ENCODE measurements at regions not wholly inside any gene's neighbourhood (a gene's known extent, or its start where the extent isn't known, plus 50 kb on each side); places are given as distances from the start of the nearest gene placed in this dataset.

DNA sequence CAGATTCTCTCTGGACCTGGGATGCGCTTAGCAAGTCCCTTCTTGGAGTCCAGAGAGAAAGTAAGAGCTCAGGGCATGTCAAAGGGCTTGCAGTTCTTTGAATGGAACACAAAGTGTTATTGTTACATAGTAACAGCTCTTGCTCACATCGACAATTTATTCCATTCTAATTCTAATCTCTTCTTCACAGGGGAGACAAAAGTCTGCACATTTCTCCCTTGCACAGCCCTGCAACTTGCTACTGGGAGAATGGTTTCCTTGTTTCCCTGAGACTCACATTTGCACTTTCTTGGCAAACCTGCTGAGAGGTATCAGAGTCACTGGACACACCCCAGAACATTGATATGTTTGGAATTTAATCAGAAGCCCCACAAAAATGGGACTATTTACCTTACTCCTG is 209.9 kb upstream of the IGF1 start:
- H3K4me3 ChIP-seq, result no peak overlapping the region
- WGBS (ENCODE audit: missing lambda C conversion rate), result 80% methylated on average over 2 of the region's 2 CpGs
- CTCF ChIA-PET, result interaction anchor here (0.5 kb wide), 1 partner anchor 36 kb away, joined by 3 read pairs; no protein-coding TSS in a partner anchor
- DNase-seq (ENCODE audit: low read depth in 1 of 2, low spot score in 1 of 2) (no peak), ATAC-seq (no peak), FAIRE-seq (no peak)
- H3K4me1 ChIP-seq, result peaks cover 6% of the 10 kb centered on the region; the same call in 1 of the 3 replicates
- H3K27ac ChIP-seq, result no peak overlapping the region
- H3K9me3 ChIP-seq, result no peaks in the 10 kb centered on the region
- no peak for TF ChIP-seq CHD2 (IDR thresholded peaks at IDR 0.05; ENCODE audit: low read length, partially characterized antibody)
- no peak for TF ChIP-seq TFCP2L1 (CRISPR knock-in tag; IDR thresholded peaks at IDR 0.05)
- no peak for TF ChIP-seq CEBPB (IDR thresholded peaks at IDR 0.05)
- TF ChIP-seq ZNF302 (CRISPR knock-in tag; IDR thresholded peaks at IDR 0.05), result no peak
- TF ChIP-seq JUN (IDR thresholded peaks at IDR 0.05), result no peak
- TF ChIP-seq FOSL2 (IDR thresholded peaks at IDR 0.05), result no peak
- no peak for TF ChIP-seq FOSL2 (CRISPR knock-in tag; IDR thresholded peaks at IDR 0.05)
- TF ChIP-seq CHD4 (IDR thresholded peaks at IDR 0.05; ENCODE audit: borderline replicate concordance), result no peak
- no peak for TF ChIP-seq FOSB (CRISPR knock-in tag; IDR thresholded peaks at IDR 0.05)
- POLR2A ChIA-PET, result no interaction called here
- 0 out of 3 replicates have a peak overlapping the region, but pooled peaks have one; percentile 4 for H3K4me2 ChIP-seq

DNA sequence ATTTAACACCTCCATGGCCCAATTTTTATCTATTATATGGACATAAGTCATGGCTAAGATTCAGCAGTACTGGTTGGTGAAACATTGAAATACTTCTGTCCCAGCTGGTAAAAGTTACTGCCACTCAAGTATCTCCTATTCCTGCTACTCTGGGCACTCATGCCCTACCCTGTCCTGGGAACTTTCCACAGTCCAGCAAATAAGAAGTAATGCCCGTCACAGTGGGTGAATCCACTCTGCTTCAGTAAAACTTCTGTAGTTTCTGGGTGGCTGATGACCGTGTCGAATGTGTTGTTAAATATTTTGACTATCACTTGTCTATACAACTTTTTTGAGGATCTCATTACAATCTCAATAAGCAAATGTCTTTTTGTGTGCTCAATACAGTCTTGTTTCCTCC is 209.3 kb upstream of the IGF1 start:
- WGBS (ENCODE audit: missing lambda C conversion rate), result 73% methylated on average over 3 of the region's 3 CpGs

GRCh38 chr12:102687523-102687922 is 207.2 kb upstream of the IGF1 start:
- FAIRE-seq, result no peak
- no peaks in the 10 kb centered on the region for H3K9me3 ChIP-seq
- no peak overlapping the region for H3K4me2 ChIP-seq
- ChIA-PET CTCF (no interaction called here), POLR2A (no interaction called here)
- no peak overlapping the region for H3K27ac ChIP-seq
- DNase-seq (ENCODE audit: low read depth in 1 of 2, low spot score in 1 of 2), result no peak
- no peak for ATAC-seq
- WGBS (ENCODE audit: missing lambda C conversion rate), result 67% methylated on average over 1 of the region's 1 CpG
- TF ChIP-seq NPAS2 (CRISPR knock-in tag; IDR thresholded peaks at IDR 0.05; ENCODE audit: borderline replicate concordance) (no peak), BHLHE40 (IDR thresholded peaks at IDR 0.05; ENCODE audit: low read depth, low read length) (no peak), RNF2 (IDR thresholded peaks at IDR 0.05; ENCODE audit: borderline replicate concordance, low read depth) (no peak), HOXB5 (CRISPR knock-in tag; IDR thresholded peaks at IDR 0.05) (no peak)
- peaks cover 6% of the 10 kb centered on the region; the same call in 1 of the 3 replicates for H3K4me1 ChIP-seq
- no peak overlapping the region for H3K4me3 ChIP-seq

More for the DNA sequence above, 209.3 kb upstream of the IGF1 start:
- no peak for DNase-seq (ENCODE audit: low read depth in 1 of 2, low spot score in 1 of 2)
- Histone ChIP-seq H3K4me2 (no peak overlapping the region), H3K4me1 (peaks cover 6% of the 10 kb centered on the region; the same call in 1 of the 3 replicates), H3K4me3 (no peak overlapping the region), H3K9me3 (no peaks in the 10 kb centered on the region), H3K27ac (no peak overlapping the region)
- ATAC-seq, result no peak
- no peak for FAIRE-seq
- ChIA-PET CTCF (no interaction called here), POLR2A (no interaction called here)
- no peak for TF ChIP-seq BHLHE40 (IDR thresholded peaks at IDR 0.05; ENCODE audit: low read depth, low read length)
- TF ChIP-seq, protein P1, sequence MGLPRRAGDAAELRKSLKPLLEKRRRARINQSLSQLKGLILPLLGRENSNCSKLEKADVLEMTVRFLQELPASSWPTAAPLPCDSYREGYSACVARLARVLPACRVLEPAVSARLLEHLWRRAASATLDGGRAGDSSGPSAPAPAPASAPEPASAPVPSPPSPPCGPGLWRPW (IDR thresholded peaks at IDR 0.05), result no peak
- TF ChIP-seq POLR2AphosphoS2 (conservative IDR thresholded peaks at IDR 0.05; ENCODE audit: low read length), result no peak
- TF ChIP-seq POLR2A (IDR thresholded peaks at IDR 0.05; ENCODE audit: low read length), result no peak
- TF ChIP-seq GATA3 (IDR thresholded peaks at IDR 0.05; ENCODE audit: borderline replicate concordance), result no peak
- TF ChIP-seq E2F6 (IDR thresholded peaks at IDR 0.05; ENCODE audit: borderline replicate concordance, low read depth), result no peak

GRCh38 chr12:102685841-102686240 is 205.5 kb upstream of the IGF1 start:
- FAIRE-seq (no peak), ATAC-seq (no peak), DNase-seq (ENCODE audit: low read depth in 1 of 2, low spot score in 1 of 2) (no peak)
- Histone ChIP-seq H3K4me1 (peaks cover 6% of the 10 kb centered on the region; the same call in 1 of the 3 replicates), H3K9me3 (no peaks in the 10 kb centered on the region), H3K4me2 (no peak overlapping the region), H3K4me3 (no peak overlapping the region), H3K27ac (no peak overlapping the region)
- ChIA-PET POLR2A (no interaction called here), CTCF (interaction anchor here (1.1 kb wide), 1 partner anchor 9 kb away, joined by 3 read pairs; no protein-coding TSS in a partner anchor)
- 76% methylated on average over 4 of the region's 4 CpGs for WGBS (ENCODE audit: missing lambda C conversion rate)
- no peak for TF ChIP-seq E2F6 (IDR thresholded peaks at IDR 0.05; ENCODE audit: borderline replicate concordance, low read depth)
- no peak for TF ChIP-seq FOXS1 (CRISPR knock-in tag; IDR thresholded peaks at IDR 0.05)
- no peak for TF ChIP-seq MAFK (IDR thresholded peaks at IDR 0.05; ENCODE audit: partially characterized antibody)
- TF ChIP-seq CEBPB (IDR thresholded peaks at IDR 0.05), result no peak
- no peak for TF ChIP-seq HOXB5 (CRISPR knock-in tag; IDR thresholded peaks at IDR 0.05)
- no peak for TF ChIP-seq MYC (IDR thresholded peaks at IDR 0.05; ENCODE audit: borderline replicate concordance, low read length)
- TF ChIP-seq, protein P1 (IDR thresholded peaks at IDR 0.05), result no peak
- TF ChIP-seq HOXB13 (CRISPR knock-in tag; IDR thresholded peaks at IDR 0.05; ENCODE audit: low read depth), result no peak
- TF ChIP-seq JUN (IDR thresholded peaks at IDR 0.05), result no peak
- no peak for TF ChIP-seq HOXA7 (CRISPR knock-in tag; IDR thresholded peaks at IDR 0.05)
- TF ChIP-seq ZSCAN20 (CRISPR knock-in tag; IDR thresholded peaks at IDR 0.05), result no peak
- no peak for TF ChIP-seq KDM1A (IDR thresholded peaks at IDR 0.05; ENCODE audit: low read depth)
- TF ChIP-seq RAD21 (conservative IDR thresholded peaks at IDR 0.05 in 1 of 2, IDR thresholded peaks at IDR 0.05 in 1 of 2), result no peak
- TF ChIP-seq PHF8 (IDR thresholded peaks at IDR 0.05; ENCODE audit: borderline replicate concordance, low read depth), result no peak
- TF ChIP-seq, protein P2, sequence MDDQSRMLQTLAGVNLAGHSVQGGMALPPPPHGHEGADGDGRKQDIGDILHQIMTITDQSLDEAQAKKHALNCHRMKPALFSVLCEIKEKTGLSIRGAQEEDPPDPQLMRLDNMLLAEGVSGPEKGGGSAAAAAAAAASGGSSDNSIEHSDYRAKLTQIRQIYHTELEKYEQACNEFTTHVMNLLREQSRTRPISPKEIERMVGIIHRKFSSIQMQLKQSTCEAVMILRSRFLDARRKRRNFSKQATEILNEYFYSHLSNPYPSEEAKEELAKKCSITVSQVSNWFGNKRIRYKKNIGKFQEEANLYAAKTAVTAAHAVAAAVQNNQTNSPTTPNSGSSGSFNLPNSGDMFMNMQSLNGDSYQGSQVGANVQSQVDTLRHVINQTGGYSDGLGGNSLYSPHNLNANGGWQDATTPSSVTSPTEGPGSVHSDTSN (IDR thresholded peaks at IDR 0.05), result no peak
- no peak for TF ChIP-seq SREBF2 (IDR thresholded peaks at IDR 0.05)
- no peak for TF ChIP-seq NPAS2 (CRISPR knock-in tag; IDR thresholded peaks at IDR 0.05; ENCODE audit: borderline replicate concordance)
- TF ChIP-seq NFE2L2 (conservative IDR thresholded peaks at IDR 0.05; ENCODE audit: low read length), result no peak
